Bronchial epithelial cell (primary cell): ENCODE measurements at regions not wholly inside any gene's neighbourhood (a gene's known extent, or its start where the extent isn't known, plus 50 kb on each side); places are given as distances from the start of the nearest gene placed in this dataset.

Experiments used
- DNase-seq: peaks from one replicate; pipeline ENCODE4 v3.0.0-alpha.2; 2010; ENCODE audit warnings: low read depth
- FAIRE-seq: peaks from 2 replicates; lab custom pipeline; 2011; peaks lifted over from hg19 to GRCh38; lab: Jason Lieb, UNC
- H3K27me3 ChIP-seq: 2 replicates; pipeline ENCODE4 v1.5.1; 2011; ENCODE audit warnings: low read length; ENCODE audit not compliant: control insufficient read depth, insufficient read depth
- H3K36me3 ChIP-seq: 2 replicates; pipeline ENCODE4 v1.5.1; 2011; ENCODE audit warnings: low read length; ENCODE audit not compliant: control insufficient read depth, insufficient read depth
- H3K4me3 ChIP-seq: 2 replicates; pipeline ENCODE4 v1.5.1; 2011; ENCODE audit warnings: mild to moderate bottlenecking, low read depth, low read length, control low read depth
- TF ChIP-seq, protein P1 (sequence below): IDR thresholded peaks from 2 replicates; pipeline ENCODE4 v1.5.1; 2011; ENCODE audit warnings: mild to moderate bottlenecking, moderate library complexity, low read length, control low read depth, inconsistent platforms; ENCODE audit not compliant: insufficient read depth, severe bottlenecking

DNA sequence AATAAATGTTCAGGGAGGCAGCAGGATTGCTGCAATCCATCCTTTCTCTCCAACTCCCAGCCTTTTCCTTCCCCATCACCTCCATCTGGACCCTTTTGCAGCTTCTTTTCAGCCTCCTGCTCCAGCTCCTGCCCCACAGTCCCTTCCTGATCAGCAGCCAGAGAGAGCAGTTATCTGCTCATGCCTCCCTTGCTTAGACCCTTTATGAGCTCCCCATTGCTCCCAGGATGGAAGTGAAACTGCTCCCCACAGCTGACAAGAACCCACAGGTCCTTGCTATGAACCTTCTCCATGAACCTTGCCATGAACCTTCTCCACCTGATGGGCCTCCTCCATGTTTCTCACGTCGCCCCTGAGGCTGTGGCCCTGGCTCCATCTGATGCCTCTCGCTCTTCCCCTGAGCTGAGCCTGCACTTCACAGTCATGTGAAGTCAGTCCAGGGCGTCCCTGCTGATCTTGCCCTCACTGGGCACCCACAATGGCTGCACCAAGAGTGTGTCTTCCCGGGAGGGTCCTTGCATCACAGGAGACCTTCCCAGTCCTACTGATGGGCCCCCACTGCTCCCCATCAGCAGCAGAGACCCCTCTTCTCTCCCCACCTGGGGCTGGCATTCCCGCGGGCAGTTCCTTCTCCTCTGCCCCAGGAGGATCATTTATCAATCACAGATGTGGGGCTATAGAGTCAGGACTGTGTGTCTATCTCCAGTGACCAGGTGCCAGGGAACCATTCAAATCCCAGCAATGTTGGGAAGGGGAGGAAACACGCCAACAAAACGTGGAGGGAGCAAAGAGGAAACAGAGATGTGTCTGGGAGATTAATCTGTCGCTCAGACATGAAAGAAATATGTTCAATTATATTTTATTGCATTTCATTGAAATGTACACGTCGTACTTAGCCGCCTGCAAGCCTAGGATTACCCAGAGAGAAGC lies 73.1 kb downstream of the MATN1 start:
- FAIRE-seq, result no peak
- DNase-seq, result no peak
- no peaks in the 10 kb centered on the region for H3K27me3 ChIP-seq
- H3K36me3 ChIP-seq, result no peaks in the 10 kb centered on the region
- TF ChIP-seq, protein P1, sequence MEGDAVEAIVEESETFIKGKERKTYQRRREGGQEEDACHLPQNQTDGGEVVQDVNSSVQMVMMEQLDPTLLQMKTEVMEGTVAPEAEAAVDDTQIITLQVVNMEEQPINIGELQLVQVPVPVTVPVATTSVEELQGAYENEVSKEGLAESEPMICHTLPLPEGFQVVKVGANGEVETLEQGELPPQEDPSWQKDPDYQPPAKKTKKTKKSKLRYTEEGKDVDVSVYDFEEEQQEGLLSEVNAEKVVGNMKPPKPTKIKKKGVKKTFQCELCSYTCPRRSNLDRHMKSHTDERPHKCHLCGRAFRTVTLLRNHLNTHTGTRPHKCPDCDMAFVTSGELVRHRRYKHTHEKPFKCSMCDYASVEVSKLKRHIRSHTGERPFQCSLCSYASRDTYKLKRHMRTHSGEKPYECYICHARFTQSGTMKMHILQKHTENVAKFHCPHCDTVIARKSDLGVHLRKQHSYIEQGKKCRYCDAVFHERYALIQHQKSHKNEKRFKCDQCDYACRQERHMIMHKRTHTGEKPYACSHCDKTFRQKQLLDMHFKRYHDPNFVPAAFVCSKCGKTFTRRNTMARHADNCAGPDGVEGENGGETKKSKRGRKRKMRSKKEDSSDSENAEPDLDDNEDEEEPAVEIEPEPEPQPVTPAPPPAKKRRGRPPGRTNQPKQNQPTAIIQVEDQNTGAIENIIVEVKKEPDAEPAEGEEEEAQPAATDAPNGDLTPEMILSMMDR, result no peak
- H3K4me3 ChIP-seq, result no peak overlapping the region

DNA sequence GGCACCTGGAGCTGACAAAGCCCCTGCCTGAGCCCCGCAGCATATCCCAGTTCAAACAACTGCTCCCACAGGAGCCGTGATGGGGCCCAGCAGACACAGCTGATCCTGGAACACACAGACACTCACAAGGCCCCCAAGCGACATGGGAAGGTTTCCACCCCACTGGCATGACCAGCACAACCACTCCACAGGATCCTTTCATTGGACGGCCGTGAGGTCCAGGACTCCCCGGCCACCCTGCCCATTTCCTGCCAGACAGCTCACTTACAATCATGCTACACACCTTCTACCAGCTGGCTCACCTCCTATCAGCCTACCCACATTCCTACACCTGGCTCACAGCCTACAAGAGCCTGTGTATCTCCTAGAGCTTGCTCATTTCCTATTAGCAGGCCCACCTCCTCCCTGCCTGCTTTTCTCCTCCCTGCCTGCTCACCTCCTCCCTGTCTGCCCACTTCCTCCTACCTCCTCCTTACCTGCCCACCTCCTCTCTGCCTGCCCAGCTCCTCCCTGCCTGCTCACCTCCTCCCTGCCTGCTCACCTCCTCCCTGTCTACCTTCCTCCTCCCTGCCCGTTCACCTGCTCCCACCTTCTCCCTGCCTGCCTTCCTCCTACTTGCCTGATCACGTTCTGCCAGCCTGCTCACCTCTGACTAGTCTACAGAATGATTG lies 73.9 kb downstream of the MATN1 start:
- TF ChIP-seq, protein P1, result no peak
- Histone ChIP-seq H3K27me3 (no peaks in the 10 kb centered on the region), H3K4me3 (no peak overlapping the region), H3K36me3 (no peaks in the 10 kb centered on the region)
- peak; percentile 97 for DNase-seq
- peak; percentile 95 for FAIRE-seq

DNA sequence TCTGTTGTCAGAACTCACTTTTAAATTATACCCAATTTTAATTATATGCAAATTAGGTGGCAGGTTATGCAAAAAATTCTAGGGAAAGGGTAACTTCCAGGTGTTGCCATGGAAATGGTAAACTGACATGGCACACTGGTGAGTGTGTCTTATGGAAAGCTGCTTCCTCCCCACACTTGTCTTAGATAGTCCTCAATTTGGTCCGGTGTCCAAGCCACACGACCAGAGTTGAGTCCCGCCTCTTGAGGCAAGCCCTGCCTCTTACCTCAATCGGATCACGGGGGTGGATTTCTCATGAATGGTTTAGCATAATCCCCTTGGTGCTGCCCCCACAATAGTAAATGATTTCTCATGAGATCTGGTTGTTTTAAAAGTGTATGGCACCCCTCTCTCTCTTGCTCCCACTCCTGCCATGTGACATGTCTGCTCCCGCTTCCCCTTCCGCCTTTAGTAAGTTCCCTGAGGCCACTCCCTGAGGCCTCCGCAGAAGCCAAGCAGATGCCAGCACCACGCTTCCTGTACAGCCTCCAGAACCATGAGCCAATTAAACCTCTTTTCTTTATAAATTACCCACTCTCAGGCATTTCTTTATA lies 74.9 kb downstream of the MATN1 start:
- FAIRE-seq (no peak), DNase-seq (peak; percentile 43)
- TF ChIP-seq, protein P1, result no peak
- no peaks in the 10 kb centered on the region for H3K27me3 ChIP-seq
- no peak overlapping the region for H3K4me3 ChIP-seq
- no peaks in the 10 kb centered on the region for H3K36me3 ChIP-seq

DNA sequence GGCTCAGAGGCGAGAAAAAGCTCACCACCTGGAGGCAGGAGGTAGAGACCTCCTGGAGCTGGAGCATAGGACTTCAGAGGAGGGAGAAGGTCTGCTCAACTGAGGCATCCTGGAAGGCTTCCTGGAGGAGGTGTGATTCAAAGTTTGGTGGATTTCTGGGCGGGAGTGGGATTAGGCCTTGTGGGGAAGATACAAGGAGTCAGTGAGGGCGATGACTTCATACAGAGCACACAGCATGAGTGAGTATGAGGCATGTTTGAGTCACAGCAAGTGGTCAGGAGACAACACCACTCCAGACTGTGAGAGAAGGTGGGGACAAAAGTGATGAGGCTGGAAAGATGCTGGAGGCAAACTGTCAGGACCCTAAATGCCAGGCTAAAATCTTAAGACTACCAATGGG lies 77.6 kb downstream of the MATN1 start:
- Histone ChIP-seq H3K36me3 (no peaks in the 10 kb centered on the region), H3K27me3 (no peaks in the 10 kb centered on the region), H3K4me3 (no peak overlapping the region)
- DNase-seq (peak; percentile 93), FAIRE-seq (peak; percentile 95)
- TF ChIP-seq, protein P1, result no peak

DNA sequence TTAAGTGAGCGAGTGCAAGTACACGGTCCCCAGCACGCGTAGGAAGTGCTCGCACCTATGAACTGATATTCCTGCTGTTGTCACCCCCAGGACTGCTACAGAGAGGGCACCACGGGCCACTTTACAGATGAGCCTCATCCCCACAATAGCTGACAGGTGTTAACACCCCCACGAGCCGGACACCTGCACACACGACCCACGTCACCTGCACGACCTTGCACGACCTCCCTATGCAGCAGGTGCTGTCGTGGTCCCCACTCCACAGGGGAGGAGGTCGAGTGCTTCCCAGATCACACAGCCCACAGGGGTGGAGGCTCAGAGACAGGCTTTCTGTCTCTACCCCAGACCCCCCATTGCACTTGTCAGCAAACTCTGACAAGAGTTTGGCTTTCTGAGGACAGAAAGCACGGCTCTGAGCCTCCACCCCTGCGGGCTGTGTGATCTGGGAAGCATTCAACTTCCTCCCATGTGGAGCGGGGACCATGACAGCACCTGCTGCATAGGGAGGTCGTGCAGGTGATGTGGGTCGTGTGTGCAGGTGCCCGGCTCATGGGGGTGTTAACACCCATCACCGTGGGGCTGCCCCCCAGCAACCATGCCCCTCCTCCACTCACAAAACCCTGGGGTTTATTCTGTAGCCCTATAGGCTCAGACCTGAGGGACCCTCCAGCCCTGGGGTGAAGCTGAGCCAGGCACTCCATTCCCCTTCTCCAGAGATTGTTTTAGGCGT lies 80.8 kb downstream of the MATN1 start:
- Histone ChIP-seq H3K36me3 (no peaks in the 10 kb centered on the region), H3K27me3 (no peaks in the 10 kb centered on the region), H3K4me3 (no peak overlapping the region)
- TF ChIP-seq, protein P1, result no peak
- no peak for DNase-seq
- no peak for FAIRE-seq
